ENCODE measurements at regions not wholly inside any gene's neighbourhood (a gene's known extent, or its start where the extent isn't known, plus 50 kb on each side); places are given as distances from the start of the nearest gene placed in this dataset.
A peak's percentile ranks its signal among the peaks of the same experiment; 100 is the strongest.
"Not testable (repeated sequence)": the region's sequence is repeated elsewhere in the genome, so short reads cannot be mapped to it uniquely, and the experiment has no call there.

DNA sequence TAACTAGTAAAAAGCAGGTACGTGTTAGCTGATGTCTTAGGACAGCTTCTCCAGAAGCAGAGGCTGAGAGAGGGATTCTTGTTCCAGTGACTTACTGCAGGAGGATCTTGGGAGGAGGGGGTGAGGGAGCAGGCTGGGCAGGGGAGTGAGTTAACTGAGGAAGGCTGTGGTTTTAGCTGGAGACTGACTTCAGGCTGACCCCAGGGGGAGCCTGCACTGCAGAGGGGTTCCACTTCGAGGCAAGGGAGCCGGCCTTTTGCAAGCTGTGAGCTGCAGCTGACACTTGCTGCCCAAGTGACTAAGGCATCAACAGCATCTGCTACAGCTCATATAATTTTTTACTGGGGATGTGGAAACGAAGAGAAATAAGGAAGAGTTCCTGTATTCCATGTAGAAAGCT is 50.4 kb upstream of the SOD1 start:
- no peak for DNase-seq

GRCh38 chr21:31607791-31608190 is 51.7 kb upstream of the SOD1 start:
- DNase-seq = no peak

GRCh38 chr21:31606081-31606874 is 53.2 kb upstream of the SOD1 start:
- no peak for DNase-seq

- DNase-seq = peak; percentile 22
Observed at GRCh38 chr21:31604591-31605190, 54.8 kb upstream of the SOD1 start.

GRCh38 chr21:31599563-31599962 is 59.9 kb upstream of the SOD1 start:
- no peak for DNase-seq

DNA sequence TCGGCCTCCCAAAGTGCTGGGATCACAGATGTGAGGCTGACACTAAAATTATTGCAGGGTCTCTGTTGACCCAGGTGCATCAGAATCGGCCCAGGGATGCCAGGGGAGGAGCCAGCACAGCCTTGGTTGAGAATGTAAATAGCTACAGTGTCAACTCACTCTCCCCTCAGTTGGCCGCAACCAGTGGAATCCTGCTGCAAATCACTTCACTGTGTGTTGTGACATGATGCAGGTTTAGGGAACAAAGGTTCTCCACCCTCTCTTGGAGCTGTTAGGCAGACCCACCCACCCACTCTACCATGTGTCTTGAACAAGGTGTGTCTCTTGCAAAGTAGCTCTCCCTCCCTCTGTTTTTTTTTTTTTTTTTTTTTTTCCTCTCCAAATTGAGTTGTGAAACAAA is 60.5 kb upstream of the SOD1 start:
- DNase-seq = no peak

GRCh38 chr21:31597683-31598082 is 61.8 kb upstream of the SOD1 start:
- DNase-seq = no peak

- DNase-seq = no peak
Observed at GRCh38 chr21:31596055-31596454, 63.4 kb upstream of the SOD1 start.

DNA sequence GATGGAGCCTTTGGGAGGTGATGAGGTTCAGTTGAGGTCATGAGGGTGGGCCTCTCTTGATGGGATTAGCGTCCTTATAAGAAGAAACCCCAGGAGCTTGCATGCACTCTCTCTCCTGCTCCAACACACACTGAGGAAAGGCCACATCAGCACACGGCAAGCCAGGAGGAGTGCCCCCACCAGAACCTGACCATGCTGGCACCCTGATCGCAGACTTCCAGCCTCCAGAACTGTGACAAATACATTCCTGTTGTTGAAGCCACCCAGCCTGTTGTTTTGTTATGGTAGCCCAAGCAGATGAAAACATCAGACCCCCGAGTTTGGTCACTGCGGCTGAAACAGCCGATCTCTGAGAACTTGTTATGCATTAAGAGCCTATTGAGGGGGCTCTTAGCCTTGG is 64.8 kb upstream of the SOD1 start:
- DNase-seq = no peak

GRCh38 chr21:31594279-31594678 is 65.2 kb upstream of the SOD1 start:
- no peak for DNase-seq

GRCh38 chr21:31592963-31593560 is 66.4 kb upstream of the SOD1 start:
- no peak for DNase-seq

- DNase-seq = no peak
Observed at GRCh38 chr21:31592516-31592915, 67.0 kb upstream of the SOD1 start.

- no peak for DNase-seq
Observed at GRCh38 chr21:31589820-31590219, 69.7 kb upstream of the SOD1 start.

DNA sequence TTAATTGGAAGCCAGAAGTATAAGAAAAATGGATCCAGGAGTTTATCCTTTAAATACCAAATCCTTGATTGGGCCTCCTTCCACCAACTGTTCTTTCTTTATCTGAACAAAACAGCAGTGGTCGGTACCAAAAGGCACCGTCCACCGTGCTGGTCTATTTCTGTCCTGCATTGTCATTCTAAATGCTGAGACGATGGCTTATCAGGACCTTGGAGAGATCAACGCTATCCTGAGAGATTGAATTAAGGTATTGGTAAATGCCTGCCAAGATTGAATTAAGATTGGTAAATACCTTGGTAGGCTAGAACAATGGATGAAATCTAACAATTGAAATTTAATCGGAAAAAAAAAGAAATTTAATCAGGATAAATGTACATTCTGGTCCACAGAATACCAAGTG is 73.4 kb upstream of the SOD1 start:
- DNase-seq = no peak

- DNase-seq = not testable (repeated sequence)
Observed at GRCh38 chr21:31583937-31584336, 75.6 kb upstream of the SOD1 start.

DNA sequence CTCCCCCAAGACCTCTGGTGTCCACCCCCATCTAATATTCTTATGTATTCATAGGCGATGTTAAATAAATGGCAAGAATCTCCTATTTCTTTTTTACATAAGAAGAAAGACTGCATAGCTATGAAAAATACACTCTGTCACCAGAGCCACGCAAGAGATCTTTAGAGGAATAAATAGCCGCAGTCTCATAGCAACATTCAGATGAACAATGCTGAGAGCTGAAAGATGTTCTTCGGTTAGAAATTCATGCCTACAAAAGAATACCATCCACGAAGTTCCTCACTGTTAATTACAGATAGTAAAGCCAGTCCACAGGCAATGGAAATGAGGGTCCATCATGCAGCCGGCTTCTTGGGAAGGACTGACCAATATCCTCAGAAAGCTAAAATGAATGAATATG is 76.0 kb upstream of the SOD1 start:
- no peak for DNase-seq

- DNase-seq = peak; percentile 33
Observed at GRCh38 chr21:31580866-31581276, 78.6 kb upstream of the SOD1 start.

GRCh38 chr21:31577271-31577670 is 82.2 kb upstream of the SOD1 start:
- no peak for DNase-seq

- no peak for DNase-seq
Observed at GRCh38 chr21:31576428-31576827, 83.1 kb upstream of the SOD1 start.

- no peak for DNase-seq
Observed at GRCh38 chr21:31573217-31573616, 86.3 kb upstream of the SOD1 start.

DNA sequence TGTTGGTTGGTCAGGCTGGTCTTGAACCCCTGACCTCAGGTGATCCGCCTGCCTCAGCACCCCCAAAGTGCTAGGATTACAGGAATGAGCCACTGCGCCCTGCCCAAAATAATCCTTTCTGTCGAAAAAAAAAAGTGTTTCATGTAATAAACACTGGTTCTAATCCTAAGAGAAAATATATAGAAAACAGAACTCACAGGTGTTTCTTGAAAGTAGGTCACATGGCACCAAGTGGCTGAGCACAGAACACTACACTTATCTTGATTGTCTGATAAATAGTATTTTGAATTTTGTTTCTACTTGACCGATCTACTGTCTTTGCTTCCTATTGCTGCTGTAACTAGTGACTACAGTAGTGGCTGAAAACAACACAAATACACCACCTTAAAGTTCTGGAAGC is 87.6 kb upstream of the SOD1 start:
- no peak for DNase-seq

DNA sequence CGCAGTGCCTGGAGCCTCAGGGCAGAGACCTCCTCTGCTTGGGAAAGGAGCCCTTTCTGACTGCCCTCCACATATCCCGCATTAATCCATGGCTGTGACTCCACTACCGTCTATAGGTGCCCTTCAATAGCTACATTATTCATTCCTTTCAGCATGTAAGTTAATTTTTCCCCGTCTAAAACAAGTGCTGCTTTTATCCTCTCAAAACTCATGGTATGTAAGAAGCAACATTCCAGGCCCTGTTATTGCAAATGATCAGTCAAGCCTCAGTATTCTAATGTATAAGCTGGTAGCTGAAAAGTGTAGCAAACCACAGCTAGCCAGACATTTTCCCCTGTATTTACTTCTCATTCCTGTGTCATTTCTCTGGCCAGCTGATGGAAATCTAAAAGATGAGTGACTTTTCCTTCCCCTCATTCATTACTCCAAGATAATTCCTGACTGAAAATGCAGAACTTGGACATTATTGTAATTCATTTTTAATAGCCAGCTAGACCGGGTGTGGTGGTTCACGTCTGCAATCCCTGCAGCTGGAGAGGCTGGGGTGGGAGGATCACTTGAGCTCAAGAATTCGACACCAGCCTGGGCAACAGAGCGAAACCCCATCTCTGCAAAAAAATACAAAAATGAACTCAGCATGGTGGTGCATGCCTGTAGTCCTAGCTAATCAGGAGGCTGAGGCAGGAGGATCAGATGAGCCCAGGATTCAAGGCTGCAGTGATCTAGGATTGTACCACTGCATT is 88.5 kb upstream of the SOD1 start:
- no peak for DNase-seq

- no peak for DNase-seq
Observed at GRCh38 chr21:31566611-31567010, 92.9 kb upstream of the SOD1 start.

- DNase-seq = no peak
Observed at GRCh38 chr21:31566064-31566463, 93.4 kb upstream of the SOD1 start.

Measured in NCI-H226 (cell line).